HG02938 (cell line): ENCODE measurements at regions not wholly inside any gene's neighbourhood (a gene's known extent, or its start where the extent isn't known, plus 50 kb on each side); places are given as distances from the start of the nearest gene placed in this dataset.

ENCODE experiments used
- ATAC-seq: cut with Tn5 transposase; IDR thresholded peaks from one replicate; pipeline ENCODE4 v1.9.1; 2021; ENCODE audit warnings: mild to moderate bottlenecking, moderate library complexity; ENCODE audit not compliant: unreplicated experiment

DNA sequence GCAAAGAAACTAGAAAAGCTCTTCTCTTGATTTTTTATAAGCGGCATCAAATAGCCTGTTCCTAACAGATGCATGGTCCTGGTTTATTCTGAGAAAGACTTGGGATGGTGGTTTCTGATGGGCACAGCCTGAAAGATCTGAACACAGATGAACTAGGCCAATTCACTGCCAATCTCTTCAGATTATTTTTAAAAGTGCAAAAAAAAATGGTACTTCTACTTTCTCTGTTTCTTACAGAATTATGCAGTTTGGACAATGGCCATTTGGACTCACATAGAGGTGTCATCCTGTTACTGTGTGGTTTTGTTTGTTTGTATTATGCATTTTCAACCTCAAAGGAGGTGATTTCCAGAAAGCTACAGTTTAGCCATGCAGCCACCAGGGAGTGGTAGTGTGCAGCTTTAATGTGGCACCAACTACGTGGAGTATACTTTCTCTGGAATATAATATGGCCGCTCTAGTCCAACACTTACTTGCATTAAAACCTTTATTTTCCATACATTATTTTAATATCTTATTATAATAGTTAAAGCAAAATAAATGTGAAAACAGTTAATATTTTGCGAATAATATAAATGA, 469.8 kb upstream of the KIRREL3 start:
- peak; percentile 93 for ATAC-seq

DNA sequence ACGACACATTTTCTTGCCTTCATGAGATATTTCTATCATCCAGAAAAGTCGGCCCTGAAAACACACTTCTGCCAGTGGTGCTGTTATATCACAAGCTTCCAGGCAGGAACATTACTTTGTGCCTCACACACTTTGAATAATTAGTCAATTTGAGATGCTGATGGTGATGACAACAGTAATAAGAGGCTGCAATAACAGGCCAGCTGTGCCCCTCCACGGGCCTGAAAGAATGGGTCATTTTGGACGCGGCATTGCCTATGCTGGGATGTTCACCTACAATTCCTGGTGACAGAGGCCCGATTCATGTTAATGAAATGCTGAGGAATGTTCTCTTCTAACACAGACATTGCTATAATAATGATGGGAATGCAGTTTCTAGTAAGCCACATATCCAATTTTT, 463.8 kb upstream of the KIRREL3 start:
- no peak for ATAC-seq

DNA sequence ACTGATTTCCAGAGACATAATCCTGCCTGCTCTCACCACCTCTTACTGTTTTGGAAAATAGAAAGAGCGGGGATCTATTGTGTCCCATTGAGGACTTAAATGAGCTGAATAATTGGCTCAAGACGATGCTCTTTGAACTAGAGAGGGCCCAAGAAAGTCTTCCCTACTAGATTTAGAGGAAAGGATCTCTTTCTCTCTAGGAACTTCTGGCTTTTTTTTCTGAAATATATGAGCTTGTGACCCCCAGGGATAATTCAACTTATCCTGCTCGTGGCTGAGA, 461.4 kb upstream of the KIRREL3 start:
- ATAC-seq: no peak

DNA sequence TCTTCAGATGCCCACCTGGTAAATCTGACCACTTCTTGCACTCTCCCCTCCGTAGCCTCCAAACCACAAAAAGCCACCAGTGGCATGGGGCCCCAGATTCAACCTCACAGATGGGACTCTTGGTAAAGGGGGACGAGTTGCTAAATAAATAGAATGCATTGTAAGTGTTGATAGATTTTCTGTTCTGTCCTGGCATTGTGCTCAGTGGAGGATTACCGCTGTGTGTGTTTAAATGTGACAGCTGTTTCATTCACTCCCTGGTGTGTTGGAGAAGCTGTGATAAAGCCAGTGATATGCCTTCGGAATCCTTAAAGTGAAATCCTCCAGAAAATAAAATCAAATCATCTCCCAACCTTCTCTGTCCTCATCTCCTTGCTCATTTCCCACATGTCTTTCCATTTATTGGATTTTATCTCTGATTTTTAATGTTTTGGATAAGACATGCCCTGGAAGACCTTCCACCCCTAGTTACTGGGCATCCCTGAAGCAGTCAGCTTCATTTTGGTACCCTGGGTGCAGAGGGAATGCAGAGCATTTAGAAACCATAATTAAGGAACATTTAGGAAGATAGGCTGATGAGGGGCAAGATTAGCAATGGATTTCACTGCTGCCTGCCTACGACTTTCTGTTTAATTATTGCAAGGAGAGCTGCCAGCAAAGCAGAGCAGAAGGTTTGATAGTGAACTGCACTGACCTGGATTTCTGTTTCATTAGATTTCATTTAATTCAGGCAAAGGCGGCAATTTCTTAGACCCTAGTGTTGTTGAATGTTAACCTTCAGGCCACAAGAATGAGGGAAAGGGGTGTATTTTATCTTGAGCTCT, 460.9 kb upstream of the KIRREL3 start:
- ATAC-seq: no peak

DNA sequence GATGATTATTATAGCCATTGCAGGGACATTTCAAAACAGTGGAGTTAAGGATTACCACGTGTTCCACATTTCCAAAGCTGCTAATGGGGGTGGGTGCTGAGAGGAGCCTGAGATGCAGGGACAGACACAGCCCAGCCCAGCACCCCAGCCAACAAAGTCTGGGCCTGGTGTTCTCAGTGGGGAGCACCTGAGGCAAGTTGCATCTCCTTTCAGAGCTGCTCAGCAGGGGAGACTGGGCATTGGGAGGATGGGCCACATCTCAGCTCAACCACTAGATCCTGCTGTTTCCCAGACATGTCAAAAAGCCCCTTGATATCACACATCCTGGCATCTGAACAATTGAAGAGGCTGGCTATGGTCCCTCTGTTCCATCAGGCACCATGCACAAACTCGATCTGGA, 458.0 kb upstream of the KIRREL3 start:
- no peak for ATAC-seq

DNA sequence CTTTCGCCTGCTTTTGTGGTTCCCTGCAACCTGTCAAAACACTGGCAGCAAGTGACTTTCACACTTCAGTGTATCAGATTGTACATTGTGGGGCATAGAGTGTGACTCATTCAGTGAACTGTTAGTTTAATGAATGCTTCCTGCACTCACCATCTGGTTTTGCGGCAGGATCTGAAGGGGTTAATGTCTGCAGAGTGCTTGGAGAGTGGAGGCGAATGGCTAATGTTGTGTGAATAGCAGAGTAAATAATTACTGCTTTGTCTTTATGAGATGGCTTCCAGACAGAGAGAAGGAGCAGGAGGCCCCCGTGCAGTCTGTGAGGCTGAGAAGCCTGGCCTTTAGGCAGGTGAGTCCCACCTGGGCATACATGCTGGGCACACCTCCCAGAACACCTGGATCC, 454.3 kb upstream of the KIRREL3 start:
- no peak for ATAC-seq

DNA sequence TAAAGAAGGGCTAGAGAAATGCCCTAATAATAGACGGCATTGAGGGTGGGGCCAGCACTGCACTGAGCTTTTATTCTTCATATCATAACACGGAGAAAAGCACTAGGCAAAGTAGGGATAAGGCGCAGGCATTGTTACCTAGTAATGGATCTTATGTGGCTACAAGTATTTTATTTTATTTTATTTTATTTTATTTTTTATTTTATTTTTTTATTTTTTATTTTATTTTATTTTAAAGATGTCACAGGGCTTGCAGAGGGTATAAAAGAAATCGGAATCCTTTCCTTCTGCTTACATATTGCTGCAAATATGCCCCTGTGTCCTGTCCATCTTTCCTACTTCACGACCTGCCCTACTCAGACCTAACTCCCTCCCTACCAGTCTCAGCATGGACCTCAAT, 452.0 kb upstream of the KIRREL3 start:
- ATAC-seq: no peak

DNA sequence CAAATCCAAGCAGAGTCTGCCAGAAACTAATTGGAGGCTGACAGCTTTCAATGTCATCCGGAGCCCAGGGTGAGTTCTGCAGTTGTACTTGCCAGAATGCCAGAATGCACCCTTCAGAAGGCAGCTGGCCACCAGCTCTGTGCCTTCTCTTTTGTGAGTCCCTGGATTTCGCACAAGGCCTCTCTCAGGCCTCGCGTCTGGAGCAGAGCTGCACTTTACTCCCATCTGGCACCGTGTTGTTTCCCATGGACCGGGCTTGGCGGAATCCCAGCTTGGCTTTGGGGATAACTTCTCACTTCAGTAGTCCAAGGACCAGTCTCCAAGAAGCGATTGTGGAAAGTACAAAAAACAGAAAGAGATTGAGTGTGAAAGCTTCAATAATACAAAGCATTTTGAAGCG, 451.3 kb upstream of the KIRREL3 start:
- no peak for ATAC-seq

DNA sequence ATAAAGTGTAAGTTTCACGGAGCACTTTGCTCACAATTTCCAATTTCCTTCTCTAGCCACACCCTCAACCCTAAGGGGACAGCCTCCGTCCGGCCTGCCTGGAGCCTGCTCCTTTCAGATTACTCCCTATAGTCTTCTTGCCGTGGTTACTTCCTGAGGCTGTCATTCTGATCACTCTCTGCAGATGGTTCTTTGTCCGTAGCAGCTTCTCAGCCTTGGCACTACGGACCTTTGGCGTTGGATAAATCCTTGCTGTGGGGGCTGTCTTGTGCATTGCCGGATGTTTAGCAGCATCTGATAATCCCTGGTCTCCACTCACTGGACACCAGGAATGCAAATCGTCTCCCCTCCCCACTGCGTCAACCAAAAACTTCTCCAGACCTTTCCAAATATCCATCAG, 447.5 kb upstream of the KIRREL3 start:
- ATAC-seq: no peak

DNA sequence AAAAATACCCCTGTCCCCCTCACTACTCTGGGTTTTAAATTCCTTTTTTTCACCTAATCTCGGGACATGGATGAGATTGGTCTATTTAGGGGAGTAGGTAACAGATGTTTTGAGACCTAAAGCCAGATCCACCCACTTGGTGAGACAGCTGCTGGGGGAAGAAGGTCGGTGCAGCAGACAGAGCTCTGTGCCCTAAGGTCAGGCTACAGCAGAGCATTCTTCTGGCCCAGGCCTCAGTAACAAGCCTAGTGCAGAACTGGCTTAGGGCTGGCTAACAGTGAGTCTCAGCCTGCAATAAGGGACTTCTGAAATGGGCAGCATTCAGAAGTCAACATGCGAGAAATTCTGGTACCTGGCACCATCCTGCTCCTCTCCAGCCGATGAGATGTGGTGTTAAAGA, 444.9 kb upstream of the KIRREL3 start:
- ATAC-seq: no peak

DNA sequence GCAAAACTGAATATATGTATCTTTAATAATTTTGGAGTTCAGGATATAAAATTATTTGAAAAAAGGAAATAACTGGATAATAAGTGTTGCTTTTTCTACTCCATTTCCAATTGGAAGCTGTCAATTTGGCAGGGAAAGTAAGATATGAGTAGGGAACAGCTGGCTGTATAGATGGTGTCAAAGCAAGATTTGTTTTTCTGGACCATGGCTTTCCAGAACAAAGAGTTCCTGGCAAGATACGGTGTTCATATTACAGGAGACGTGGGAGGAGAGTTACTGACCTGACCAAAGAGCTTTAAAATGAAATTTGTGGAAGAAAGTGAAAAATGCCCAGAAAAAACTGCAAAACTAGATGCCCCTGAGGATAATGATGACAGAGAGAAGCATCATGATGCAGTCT, 442.7 kb upstream of the KIRREL3 start:
- no peak for ATAC-seq

DNA sequence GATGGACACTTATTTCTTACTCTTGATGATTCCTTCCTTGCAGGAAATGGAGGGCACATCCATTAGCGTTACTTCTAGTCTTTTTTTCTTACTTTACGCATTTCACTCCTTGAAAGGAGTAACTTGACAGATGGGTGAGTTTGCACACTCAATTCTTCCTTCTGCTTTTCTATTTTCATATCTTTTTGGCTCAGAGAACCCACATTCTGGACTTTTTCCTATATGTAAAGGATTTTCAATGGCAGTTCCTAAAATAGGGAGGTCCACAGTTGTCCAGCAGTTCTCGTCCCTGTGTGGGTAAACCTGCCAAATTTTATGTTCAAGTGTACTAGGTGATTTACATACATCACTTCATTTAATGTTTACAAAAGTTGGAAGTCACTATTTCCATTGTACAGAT, 440.0 kb upstream of the KIRREL3 start:
- ATAC-seq: no peak

DNA sequence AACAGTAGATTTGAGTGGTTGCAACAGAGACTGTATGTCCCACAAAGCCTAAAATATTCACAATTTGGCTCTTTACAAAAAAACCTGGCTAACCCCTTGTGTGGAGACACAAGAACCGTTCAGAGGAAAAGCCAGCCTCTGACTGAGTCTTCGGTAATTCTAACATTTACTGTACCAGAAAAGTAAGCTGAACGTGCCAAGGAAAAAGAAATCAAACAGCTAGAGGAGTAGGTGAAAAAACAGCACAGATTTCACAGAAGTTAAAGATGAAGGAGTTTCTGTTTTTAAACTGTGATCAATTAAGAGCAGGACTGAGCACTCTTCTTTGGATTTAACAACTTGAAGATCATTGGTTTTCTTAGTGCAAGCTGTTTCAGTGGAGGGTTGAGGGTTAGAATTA, 424.7 kb upstream of the KIRREL3 start:
- no peak for ATAC-seq

DNA sequence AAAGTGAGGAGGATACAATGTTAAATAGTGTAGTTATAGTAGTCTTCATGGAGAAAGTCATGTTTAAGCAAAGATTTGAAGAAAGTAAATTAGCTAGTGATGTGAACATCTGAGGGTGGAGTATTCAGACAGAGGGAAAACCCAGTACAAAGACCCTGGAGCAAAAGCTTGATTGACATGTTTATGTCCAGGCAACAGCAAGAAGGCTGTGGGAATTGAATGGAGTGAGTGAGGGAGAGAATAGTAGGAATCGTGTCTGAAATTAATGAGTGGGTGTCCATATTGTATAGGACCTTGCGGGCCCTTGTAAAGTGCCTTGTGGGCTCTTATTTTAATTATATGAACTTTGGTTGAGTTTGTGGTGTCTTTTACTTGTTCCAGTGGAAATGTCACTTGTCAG, 424.1 kb upstream of the KIRREL3 start:
- no peak for ATAC-seq

DNA sequence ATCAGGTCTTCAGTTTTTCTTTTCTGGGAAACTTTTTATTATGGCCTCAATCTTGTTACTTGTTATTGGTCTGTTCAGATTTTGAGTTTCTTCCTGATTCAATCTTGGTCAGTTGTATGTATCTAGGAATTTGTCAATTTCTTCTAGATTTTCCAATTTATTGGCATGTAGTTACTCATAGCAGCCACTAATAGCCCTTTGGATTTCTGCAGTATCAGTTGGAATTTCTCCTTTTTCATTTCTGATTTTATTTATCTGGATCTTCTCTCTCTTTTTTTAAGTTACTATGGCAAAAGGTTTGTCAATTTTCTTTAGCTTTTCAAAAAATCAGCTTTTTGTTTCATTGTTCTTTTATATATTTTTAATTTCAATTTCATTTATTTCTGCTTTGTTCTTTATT, 419.6 kb upstream of the KIRREL3 start:
- ATAC-seq: no peak

DNA sequence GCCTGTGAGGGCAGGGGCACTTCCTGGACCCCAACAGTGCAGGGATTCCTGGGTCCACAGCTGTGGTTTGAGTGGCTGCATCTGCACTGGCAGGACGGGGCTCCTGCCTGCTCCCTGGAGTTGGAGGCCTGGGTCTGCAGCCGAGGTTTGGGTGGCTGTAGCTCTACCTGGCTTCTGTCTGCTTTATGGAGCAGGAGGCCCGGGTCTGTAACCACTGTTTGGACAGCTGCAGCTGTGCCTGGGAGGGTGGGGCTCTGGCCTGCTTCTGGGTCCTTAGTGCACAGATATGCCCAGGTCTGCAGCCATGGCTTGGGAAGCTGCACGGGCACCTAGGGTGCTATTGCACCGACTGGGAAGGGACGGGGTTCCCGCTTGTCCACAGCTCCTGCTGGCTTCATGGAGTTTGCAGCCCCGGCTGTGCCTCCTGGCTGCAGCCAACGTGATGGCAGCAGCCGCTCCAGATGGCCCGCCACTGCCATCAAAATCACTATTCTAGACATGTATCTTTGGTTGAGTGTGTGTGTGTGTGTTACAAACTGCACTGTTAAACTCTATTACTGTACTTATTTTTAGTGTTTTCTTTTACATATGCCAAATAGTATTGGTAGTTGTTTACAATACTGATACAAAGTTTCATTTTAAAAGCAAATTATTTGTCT, 412.3 kb upstream of the KIRREL3 start:
- ATAC-seq: no peak

DNA sequence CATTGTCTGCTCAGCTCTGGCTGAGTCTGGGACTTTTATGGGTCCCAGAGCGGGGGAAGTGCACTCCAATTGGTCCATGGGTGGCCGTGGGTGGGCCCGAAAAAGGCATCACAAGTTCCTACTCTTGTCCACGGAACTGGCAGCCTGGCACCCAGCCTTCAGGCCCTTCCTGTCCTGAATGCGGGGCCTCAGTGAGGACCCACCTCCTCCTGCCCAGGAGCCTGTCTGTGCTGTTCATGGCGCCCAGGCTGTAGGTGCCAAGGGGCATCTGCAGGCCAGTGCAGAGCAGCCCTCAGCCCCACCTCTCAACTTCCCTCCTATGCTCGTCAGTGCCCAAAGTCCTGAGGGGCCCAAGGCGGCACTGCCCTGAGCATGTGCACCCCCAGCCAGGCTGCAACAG, 411.7 kb upstream of the KIRREL3 start:
- ATAC-seq: no peak

DNA sequence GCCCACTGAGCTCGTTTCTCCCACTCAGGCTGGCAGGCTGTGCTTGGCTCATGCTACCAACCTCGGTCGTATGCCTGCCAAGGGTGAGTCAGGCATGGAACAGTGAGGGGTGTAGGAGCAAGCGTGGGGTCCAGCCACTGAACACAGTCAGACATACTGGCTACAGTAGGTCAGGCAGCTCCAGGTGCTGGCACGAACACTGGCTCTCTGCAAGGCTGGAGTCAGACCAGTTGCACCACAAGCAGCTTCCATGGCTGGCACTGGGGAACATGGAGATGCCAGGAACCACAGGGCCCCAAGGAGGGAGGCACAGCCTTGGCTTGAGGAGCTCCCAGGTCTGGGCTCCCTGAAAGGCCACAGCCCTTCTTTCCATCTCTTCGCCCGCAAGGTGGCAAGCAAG, 410.7 kb upstream of the KIRREL3 start:
- ATAC-seq: no peak

DNA sequence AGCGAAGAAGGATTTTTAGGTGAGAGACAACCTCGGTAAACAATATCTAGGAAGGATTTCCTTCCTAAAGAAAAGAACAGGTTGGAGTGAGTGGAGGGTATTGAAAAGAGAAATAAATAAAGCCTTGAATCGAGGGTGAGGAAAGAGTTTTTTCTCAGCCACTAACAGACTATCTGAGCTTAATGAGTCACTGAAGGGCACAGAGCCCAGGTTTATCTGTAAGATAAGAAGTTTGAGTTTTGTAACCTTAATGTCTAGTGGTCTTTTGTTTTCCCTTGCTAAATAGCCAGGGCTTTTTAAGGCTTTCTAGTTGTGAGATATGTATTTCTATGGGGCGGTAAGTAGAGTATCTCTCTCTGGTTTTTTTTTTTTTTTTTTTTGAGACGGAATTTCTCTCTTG, 394.5 kb upstream of the KIRREL3 start:
- ATAC-seq: no peak

DNA sequence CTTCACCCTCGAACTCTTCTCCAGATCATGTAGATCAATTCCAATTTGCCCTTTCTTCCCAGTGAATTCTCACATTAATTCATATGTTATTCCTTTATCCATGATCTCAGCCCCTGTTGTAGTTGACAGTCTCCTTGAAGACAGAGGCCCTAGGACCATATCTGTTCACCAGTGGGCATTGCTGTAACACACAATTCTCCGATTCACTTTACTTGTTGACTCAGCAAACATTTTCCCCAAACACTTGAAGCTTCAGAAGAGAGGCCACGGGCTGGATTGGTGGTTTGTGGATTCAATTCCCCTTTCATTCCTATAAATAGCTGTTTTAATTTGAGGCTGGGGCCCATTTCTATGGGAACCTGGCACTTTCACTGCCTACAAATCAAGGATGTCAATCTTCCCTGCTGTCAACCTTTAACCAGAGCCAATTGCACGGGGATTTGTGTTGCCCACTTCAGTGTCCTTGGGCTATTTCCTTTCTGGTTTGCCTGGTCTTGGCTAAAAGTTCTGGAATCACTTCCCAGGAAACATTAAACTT, 393.0 kb upstream of the KIRREL3 start:
- no peak for ATAC-seq

DNA sequence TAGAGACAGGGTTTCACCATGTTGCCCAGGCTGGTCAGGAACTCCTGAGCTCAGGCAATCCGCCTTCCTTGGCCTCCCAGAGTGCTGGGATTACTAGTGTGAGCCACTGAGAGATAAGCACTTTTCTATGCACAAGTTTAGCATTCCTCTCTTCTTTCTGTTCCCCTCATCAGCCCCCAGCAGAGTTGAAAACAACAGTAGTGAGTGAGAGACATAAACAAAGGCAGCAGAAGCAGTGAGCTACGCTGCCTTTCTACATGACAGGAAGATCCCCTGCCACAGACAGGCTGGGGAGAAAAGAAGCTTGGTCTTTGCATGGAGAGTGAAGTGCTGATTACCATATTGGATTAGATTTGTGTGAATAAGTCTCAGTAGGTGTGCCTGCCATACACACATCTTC, 392.0 kb upstream of the KIRREL3 start:
- ATAC-seq: no peak

DNA sequence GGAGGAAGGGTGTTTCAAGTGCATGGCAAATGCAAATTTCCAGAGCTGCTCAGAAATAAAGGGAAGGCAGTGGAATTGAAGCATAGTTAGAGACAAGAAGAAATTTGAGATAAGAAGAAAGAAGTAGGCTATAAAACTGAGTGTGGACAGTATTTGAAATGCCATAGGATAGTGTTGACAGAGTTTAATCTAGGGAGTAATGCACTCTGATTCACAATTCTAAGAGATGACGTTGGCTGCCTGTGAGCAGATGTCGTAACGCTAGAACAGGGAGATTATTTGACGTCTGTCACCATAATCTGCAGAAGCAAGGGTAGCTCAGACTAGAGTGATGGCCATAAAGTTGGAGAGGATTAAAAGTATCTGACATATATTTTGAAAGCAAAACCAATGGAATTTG, 389.9 kb upstream of the KIRREL3 start:
- no peak for ATAC-seq
